Tibial nerve (tissue), 4 donors: ENCODE measurements at regions not wholly inside any gene's neighbourhood (a gene's known extent, or its start where the extent isn't known, plus 50 kb on each side); places are given as distances from the start of the nearest gene placed in this dataset.
"Not testable (repeated sequence)": the region's sequence is repeated elsewhere in the genome, so short reads cannot be mapped to it uniquely, and the experiment has no call there.

Experiments
- DNase-seq, 2 donors: peaks; one replicate each; pipeline ENCODE4 v3.0.0-alpha.2; 2019; ENCODE audit warnings: low spot score in 2 of 2
- H3K27ac ChIP-seq, 4 donors: fragments of 200-600 bp; sonication (generic) in 3 of 4; one replicate each; pipeline ENCODE4 v1.5.1; 2017 to 2019; ENCODE audit warnings: mild to moderate bottlenecking in 1 of 4
- H3K27me3 ChIP-seq, 2 donors: fragments of 200-600 bp; sonication (generic) in 1 of 2; one replicate each; pipeline versions ENCODE4 v1.5.1 to v1.6.0; 2017 to 2019
- H3K36me3 ChIP-seq, 3 donors: fragments of 200-600 bp; sonication (generic); one replicate each; pipeline ENCODE4 v1.5.1; 2018 to 2019
- H3K4me1 ChIP-seq, 4 donors: fragments of 200-600 bp; sonication (generic) in 3 of 4; one replicate each; pipeline ENCODE4 v1.5.1; 2017 to 2019
- H3K4me3 ChIP-seq, 4 donors: fragments of 200-600 bp; sonication (generic) in 3 of 4; one replicate each; pipeline ENCODE4 v1.5.1; 2017 to 2019; ENCODE audit warnings: mild to moderate bottlenecking in 1 of 4, moderate library complexity in 1 of 4
- H3K9me3 ChIP-seq, 4 donors: fragments of 200-600 bp; sonication (generic) in 3 of 4; one replicate each; pipeline ENCODE4 v1.5.1; 2017 to 2019
- CTCF ChIP-seq, 5 experiments: fragments of 200-600 bp in 3 of 5; fragments of 450-650 bp in 2 of 5; sonication (generic) in 3 of 5; IDR thresholded peaks; one replicate each; pipeline ENCODE4 v1.5.1; 2016 to 2019; ENCODE audit warnings: antibody characterized with exemption in 5 of 5, mild to moderate bottlenecking in 3 of 5, moderate library complexity in 2 of 5
- EP300 ChIP-seq, 2 donors: sonication (generic); formaldehyde crosslinking; IDR thresholded peaks; one replicate each; pipeline ENCODE4 v1.6.1; 2017; ENCODE audit warnings: antibody characterized with exemption in 2 of 2, mild to moderate bottlenecking in 1 of 2
- POLR2A ChIP-seq, 2 donors: fragments of 450-650 bp; IDR thresholded peaks; one replicate each; pipeline ENCODE4 v1.6.1; 2017; ENCODE audit warnings: antibody characterized with exemption in 2 of 2, mild to moderate bottlenecking in 2 of 2, moderate library complexity in 2 of 2
- WGBS, 2 donors: methylation state at CpG; one replicate each; pipeline ENCODE4 v1.1.5; 2018; 5-methylcytosine and 5-hydroxymethylcytosine counted together

- 83 to 89% methylated on average over 3 of the region's 3 CpGs for WGBS, 2 donors
- TF ChIP-seq CTCF (IDR thresholded peaks at IDR 0.05) (no peak), EP300 (IDR thresholded peaks at IDR 0.05) (no peak), POLR2A (IDR thresholded peaks at IDR 0.05) (no peak)
- no peaks in the 10 kb centered on the region for H3K4me1 ChIP-seq
- no peaks in the 10 kb centered on the region for H3K9me3 ChIP-seq
- no peaks in the 10 kb centered on the region for H3K36me3 ChIP-seq
- no peaks in the 10 kb centered on the region for H3K27me3 ChIP-seq
- H3K4me3 ChIP-seq: no peak overlapping the region
- H3K27ac ChIP-seq: no peak overlapping the region
- no peak for DNase-seq
Measured at GRCh38 chr4:187127456-187127855, 403.8 kb upstream of the FAT1 start.

- H3K4me3 ChIP-seq: no peak overlapping the region
- H3K27ac ChIP-seq: no peak overlapping the region
- TF ChIP-seq CTCF (IDR thresholded peaks at IDR 0.05) (no peak), EP300 (IDR thresholded peaks at IDR 0.05) (no peak), POLR2A (IDR thresholded peaks at IDR 0.05) (no peak)
- H3K36me3 ChIP-seq: no peaks in the 10 kb centered on the region
- H3K4me1 ChIP-seq: no peaks in the 10 kb centered on the region
- no peaks in the 10 kb centered on the region for H3K27me3 ChIP-seq
- no peak for DNase-seq
- no peaks in the 10 kb centered on the region for H3K9me3 ChIP-seq
- WGBS, 2 donors: 52 to 66% methylated on average over 11 of the region's 11 CpGs
Measured at GRCh38 chr4:187128222-187128621, 404.6 kb upstream of the FAT1 start.

GRCh38 chr4:187128976-187129375 lies 405.3 kb upstream of the FAT1 start:
- H3K27ac ChIP-seq: no peak overlapping the region
- no peaks in the 10 kb centered on the region for H3K36me3 ChIP-seq
- H3K27me3 ChIP-seq: no peaks in the 10 kb centered on the region
- 40 to 41% methylated on average over 8 of the region's 8 CpGs for WGBS, 2 donors
- TF ChIP-seq CTCF (IDR thresholded peaks at IDR 0.05): no peak
- no peak for TF ChIP-seq POLR2A (IDR thresholded peaks at IDR 0.05)
- TF ChIP-seq EP300 (IDR thresholded peaks at IDR 0.05): no peak
- no peak for DNase-seq
- H3K4me3 ChIP-seq: no peak overlapping the region
- H3K4me1 ChIP-seq: no peaks in the 10 kb centered on the region
- no peaks in the 10 kb centered on the region for H3K9me3 ChIP-seq

GRCh38 chr4:187131826-187132225 lies 408.2 kb upstream of the FAT1 start:
- WGBS, 2 donors: 76 to 81% methylated on average over 1 of the region's 1 CpG
- DNase-seq: not testable (repeated sequence)

GRCh38 chr4:187135878-187136277 lies 412.2 kb upstream of the FAT1 start:
- Histone ChIP-seq H3K36me3 (no peaks in the 10 kb centered on the region), H3K27ac (no peak overlapping the region), H3K9me3 (no peaks in the 10 kb centered on the region), H3K4me1 (no peaks in the 10 kb centered on the region), H3K27me3 (no peaks in the 10 kb centered on the region), H3K4me3 (no peak overlapping the region)
- 93 to 94% methylated on average over 6 of the region's 6 CpGs for WGBS, 2 donors
- no peak for DNase-seq
- TF ChIP-seq EP300 (IDR thresholded peaks at IDR 0.05): no peak
- TF ChIP-seq POLR2A (IDR thresholded peaks at IDR 0.05): no peak

More at GRCh38 chr4:187131826-187132225, 408.2 kb upstream of the FAT1 start:
- not testable (repeated sequence) for H3K27ac ChIP-seq, H3K4me1 ChIP-seq, H3K27me3 ChIP-seq, H3K9me3 ChIP-seq, H3K4me3 ChIP-seq, H3K36me3 ChIP-seq

DNA sequence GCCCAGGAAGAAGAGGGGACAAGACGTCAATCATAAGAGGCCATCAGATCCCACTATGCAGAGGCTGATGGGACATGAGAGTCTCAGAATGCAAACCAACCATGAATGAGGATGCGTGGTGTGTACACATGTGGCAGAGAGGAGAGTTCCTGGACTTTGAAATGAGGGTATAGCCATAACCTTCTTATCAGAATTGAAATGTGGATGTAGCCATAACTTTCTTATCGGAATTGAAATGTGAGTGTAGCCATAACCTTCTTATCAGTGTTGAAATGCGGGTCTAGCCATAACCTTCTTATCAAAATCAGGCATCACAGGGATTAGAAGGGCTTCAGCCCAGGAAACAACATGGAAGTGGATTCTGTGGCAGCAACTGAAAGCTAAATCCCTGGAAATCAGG lies 415.5 kb upstream of the FAT1 start:
- H3K4me1 ChIP-seq: no peaks in the 10 kb centered on the region
- TF ChIP-seq CTCF (IDR thresholded peaks at IDR 0.05) (no peak), POLR2A (IDR thresholded peaks at IDR 0.05) (no peak), EP300 (IDR thresholded peaks at IDR 0.05) (no peak)
- H3K4me3 ChIP-seq: no peak overlapping the region
- no peaks in the 10 kb centered on the region for H3K36me3 ChIP-seq
- 90 to 93% methylated on average over 4 of the region's 4 CpGs for WGBS, 2 donors
- no peak for DNase-seq
- no peak overlapping the region for H3K27ac ChIP-seq
- H3K9me3 ChIP-seq: no peaks in the 10 kb centered on the region
- H3K27me3 ChIP-seq: no peaks in the 10 kb centered on the region
